ACHN (cell line): ENCODE measurements at regions not wholly inside any gene's neighbourhood (a gene's known extent, or its start where the extent isn't known, plus 50 kb on each side); places are given as distances from the start of the nearest gene placed in this dataset.

Experiments
- DNase-seq: peaks from one replicate; pipeline ENCODE4 v3.0.0-alpha.2; 2015
- in situ Hi-C: cut with HindIII; loops from 2 replicates; pipeline ENCODE4 v1.10.0; 2017; ENCODE audit warnings: low sequenced_read_pairs, low pct_ligation_motif_present, low pct_unique_long_range_greater_than_20kb

GRCh38 chr10:111999915-112000302 lies 183.7 kb downstream of the GPAM start:
- no peak for DNase-seq
- in situ Hi-C loops, result no loop called here

DNA sequence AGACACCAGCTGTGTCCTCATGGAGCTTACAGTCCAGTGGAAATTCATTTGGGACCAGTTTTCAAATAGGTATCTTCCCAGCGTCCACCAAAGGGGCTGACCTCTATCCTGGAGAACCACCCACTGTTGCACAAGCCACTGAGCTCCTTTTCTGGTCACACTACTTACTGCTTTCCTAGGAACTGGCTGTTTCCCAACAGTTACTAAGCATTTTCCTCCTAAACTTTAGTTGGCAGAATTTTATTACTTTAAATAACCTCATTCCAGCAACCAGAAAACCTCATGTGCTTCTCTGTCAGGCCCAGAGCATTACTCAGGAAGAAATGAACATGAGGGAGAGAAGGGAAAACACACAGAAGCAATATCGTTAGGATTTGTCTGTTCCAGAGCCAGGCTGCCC lies 183.1 kb downstream of the GPAM start:
- no peak for DNase-seq
- in situ Hi-C loops, result no loop called here

DNA sequence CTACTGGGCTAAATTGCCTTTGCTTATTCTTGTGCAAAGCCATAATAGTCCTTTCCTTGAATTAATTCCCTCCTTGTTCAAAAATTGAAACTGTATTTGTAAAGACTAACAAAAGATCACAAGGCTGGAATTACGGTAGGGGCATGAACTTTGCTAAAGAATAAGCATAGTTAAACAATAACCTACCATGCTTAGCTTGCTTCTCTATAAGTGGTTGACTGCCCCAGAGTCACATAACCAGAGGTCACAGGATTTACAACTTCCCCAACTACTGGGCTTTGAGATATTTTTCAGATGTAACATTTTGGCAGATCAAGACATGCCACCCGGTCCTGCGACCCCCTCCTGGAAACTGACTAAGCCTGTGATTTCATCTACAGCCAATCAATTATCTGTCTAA lies 181.4 kb downstream of the GPAM start:
- no peak for DNase-seq
- in situ Hi-C loops, result no loop called here

- no peak for DNase-seq
- in situ Hi-C loops, result no loop called here
Observed at GRCh38 chr10:112004075-112004474, 179.5 kb downstream of the GPAM start.

DNA sequence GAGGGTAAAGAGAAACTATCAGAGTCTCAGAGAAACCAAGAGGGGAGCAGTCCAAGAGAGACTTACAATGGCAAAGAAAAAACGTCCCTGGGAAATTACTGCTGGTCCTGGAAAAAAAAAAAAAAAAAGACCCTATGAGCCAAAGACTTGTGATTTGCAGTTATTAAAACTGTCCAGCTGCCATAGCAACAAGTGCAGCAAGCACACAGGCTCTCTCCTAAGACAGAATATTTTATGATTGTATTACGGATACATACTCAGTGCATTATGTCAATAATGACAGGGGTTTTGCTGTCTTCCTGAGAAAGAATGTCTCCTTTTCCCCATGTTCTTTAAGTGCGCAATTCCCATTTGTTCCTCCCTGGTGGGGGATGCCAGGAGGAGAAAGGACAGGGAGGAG lies 178.5 kb downstream of the GPAM start:
- no peak for DNase-seq
- in situ Hi-C loops, result no loop called here

- no peak for DNase-seq
- in situ Hi-C loops, result no loop called here
Observed at GRCh38 chr10:112006407-112006806, 177.2 kb downstream of the GPAM start.

GRCh38 chr10:112006831-112007230 lies 176.7 kb downstream of the GPAM start:
- in situ Hi-C loops, result no loop called here
- no peak for DNase-seq

DNA sequence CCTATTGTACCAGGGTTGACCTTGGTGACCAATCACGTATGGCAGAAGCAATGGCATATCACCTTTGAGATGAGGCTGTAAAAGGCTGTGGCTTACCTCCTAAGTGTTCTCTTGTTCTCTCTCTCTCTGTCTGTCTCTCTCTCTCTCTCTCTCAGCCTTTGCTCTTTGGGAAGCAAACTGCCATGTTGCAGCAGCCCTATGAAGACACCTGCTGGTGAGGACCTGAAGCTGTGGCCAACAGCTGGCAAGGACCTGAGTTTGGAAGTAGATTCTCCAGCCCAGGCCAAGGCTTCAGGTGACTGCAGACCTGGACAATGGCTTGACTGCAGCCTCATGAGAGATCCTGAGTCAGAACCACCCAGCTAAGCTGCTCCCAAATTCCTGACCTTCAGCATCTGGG lies 161.4 kb downstream of the GPAM start:
- no peak for DNase-seq
- in situ Hi-C loops, result no loop called here

DNA sequence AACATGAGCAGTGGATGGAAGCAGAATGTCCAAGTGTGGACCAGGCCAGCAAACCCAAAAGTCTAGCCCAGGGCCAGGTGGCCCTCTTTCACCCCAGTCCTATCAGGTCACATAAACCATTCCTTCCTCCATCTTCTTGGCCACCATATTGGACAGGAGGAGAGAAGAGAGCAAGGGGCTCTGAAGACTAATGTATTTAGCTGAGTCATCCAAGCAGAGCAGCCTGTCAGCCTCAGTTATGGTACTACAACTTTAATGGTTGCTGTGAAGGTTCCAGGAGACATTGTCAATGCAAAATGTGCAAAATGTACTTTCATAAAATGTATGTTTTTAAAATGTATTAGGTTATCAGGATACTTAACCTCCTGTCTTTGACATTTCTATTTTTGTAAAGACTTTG lies 159.5 kb downstream of the GPAM start:
- in situ Hi-C loops, result no loop called here
- DNase-seq, result no peak

GRCh38 chr10:112025228-112025627 lies 158.3 kb downstream of the GPAM start:
- in situ Hi-C loops, result no loop called here
- DNase-seq, result no peak

DNA sequence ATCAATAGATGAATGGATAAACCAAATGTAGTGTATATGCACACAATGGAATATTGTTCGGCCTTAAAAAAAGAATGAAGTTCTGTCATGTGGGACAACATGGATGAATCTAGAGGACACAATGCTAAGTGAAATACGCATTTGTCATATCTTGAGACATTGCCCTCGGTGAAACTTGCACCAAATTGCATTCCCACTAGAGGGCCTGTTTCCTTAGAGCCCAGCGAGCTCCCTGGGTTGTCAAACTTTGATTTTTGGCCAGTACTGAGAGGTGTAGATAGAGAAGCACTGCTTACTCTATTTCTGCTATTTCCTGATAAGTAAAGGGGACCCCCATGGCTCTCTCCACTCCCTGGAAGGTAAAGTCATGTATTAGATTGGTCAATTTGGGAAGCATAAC lies 157.1 kb downstream of the GPAM start:
- no peak for DNase-seq
- in situ Hi-C loops, result no loop called here

GRCh38 chr10:112027731-112028280 lies 155.8 kb downstream of the GPAM start:
- DNase-seq, result no peak
- in situ Hi-C loops, result no loop called here

DNA sequence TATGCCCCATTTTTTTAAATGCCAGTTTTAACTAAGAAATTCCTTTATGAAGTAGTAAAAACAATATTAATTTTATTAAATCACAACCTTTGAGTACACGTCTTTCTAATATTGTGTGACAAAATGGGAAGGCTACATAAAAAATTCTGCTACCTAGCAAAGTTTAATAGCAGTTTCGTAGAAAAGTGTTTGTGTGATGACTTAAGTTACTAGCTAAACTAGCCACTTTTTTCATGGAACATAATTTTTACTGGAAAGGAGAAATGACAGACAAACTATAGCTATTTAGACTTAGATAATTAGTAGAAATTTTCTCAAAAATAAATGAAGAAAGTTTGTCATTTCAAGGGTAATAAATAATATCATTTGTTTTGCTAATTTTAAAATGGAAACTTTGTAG lies 153.1 kb downstream of the GPAM start:
- in situ Hi-C loops, result no loop called here
- no peak for DNase-seq

DNA sequence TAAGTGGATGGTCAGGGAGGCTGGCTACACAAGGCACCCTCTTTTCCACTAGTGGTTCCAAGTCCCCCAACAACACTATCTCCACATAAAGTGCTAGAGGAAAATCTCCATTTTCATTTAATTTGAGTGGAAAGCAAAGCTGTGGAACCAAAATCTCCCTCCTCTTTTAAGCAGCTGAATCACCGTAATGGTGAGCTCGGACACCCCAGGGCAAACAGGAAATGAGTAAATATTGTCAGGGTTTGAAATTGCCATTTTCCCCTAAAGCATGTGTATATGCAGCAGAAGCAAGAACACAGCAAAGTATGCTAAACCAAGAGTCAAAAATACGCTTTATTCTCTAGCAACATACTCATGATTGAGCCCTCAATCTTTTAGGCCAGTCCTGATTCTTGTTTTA lies 143.7 kb downstream of the GPAM start:
- in situ Hi-C loops, result no loop called here
- no peak for DNase-seq

GRCh38 chr10:112040696-112041095 lies 142.9 kb downstream of the GPAM start:
- DNase-seq, result no peak
- in situ Hi-C loops, result no loop called here

GRCh38 chr10:112045938-112046337 lies 137.6 kb downstream of the GPAM start:
- in situ Hi-C loops, result no loop called here
- no peak for DNase-seq

GRCh38 chr10:112047674-112048073 lies 135.9 kb downstream of the GPAM start:
- in situ Hi-C loops, result no loop called here
- DNase-seq, result no peak

DNA sequence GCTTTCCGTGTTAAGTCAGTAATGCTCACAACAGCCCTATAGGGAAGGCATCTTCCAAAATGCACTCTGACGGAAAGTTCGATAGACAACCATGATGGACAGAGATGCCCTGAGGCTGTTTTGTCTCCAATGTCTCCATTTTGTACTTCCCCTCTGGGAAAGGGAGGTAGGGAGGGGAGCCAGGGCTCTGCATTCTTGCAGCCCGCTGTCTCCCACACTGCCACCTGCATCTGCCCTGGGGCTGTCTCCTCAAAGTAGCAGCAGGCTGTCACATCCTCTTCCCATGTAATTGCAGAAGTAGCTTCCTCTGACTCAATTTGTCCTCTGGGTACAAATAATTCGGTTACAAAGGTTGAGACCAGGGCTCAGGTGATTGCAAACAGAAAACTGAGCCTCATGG lies 131.4 kb downstream of the GPAM start:
- in situ Hi-C loops, result no loop called here
- DNase-seq, result no peak

DNA sequence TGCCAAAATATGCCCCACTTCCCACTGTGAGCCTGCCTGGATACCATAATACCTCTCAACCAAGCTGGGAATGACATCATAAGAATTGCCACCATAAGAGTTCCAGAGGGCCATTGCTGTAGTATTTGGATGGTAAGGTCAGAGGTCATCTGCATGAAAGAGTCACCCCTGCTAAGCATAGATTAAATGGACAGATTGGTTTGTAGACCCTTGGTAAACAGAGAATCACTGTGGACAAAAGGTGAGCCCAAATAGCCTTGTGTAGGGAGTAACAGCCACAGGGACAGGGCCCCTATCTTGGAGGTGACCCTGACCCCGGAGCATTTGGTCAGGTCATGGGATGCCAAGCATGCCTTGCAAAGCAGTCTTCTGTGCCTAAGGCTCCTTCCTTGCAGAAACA lies 129.7 kb downstream of the GPAM start:
- no peak for DNase-seq
- in situ Hi-C loops, result no loop called here

DNA sequence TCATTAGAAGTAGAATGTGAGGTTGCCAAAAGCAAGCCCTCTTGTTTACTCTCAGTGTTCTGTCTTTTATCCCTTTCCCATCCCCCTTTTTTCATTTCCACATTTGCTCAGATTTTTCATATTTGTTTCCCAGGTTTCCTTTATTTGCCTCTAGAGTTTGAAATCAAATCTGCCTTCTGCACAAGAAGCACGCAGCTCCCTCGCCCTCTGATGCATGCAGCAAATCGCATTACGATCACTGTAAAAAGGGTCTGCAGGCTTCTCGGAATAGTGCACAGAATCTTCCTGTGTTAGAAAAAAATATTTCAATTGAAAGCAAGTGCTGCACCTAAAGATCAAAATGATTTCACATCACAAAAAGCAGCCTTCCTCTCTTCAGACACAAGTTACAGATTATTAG lies 129.0 kb downstream of the GPAM start:
- in situ Hi-C loops, result no loop called here
- DNase-seq, result no peak

GRCh38 chr10:112057072-112057471 lies 126.5 kb downstream of the GPAM start:
- no peak for DNase-seq
- in situ Hi-C loops, result no loop called here
